Thymus (tissue), 11 donors: ENCODE measurements at regions not wholly inside any gene's neighbourhood (a gene's known extent, or its start where the extent isn't known, plus 50 kb on each side); places are given as distances from the start of the nearest gene placed in this dataset.

Experiments used
- DNase-seq, 9 donors: peaks; one replicate each; pipeline ENCODE4 v3.0.0-alpha.2; 2013; ENCODE audit warnings: low spot score in 9 of 9, low read depth in 6 of 9, missing footprints in 1 of 9
- H3K27ac ChIP-seq, 2 donors: one replicate each; pipeline ENCODE4 v1.5.1; 2013; ENCODE audit warnings: control low read depth in 1 of 2, low read depth in 1 of 2, low read length in 1 of 2, mild to moderate bottlenecking in 1 of 2, moderate library complexity in 1 of 2
- H3K27me3 ChIP-seq, 2 donors: one replicate each; pipeline ENCODE4 v1.5.1; 2013; ENCODE audit warnings: low read length in 1 of 2; ENCODE audit not compliant: control insufficient read depth in 2 of 2, insufficient read depth in 1 of 2
- H3K36me3 ChIP-seq, 2 donors: one replicate each; pipeline ENCODE4 v1.5.1; 2013; ENCODE audit warnings: low read length in 1 of 2, mild to moderate bottlenecking in 1 of 2, moderate library complexity in 1 of 2; ENCODE audit not compliant: control insufficient read depth in 2 of 2, insufficient read depth in 2 of 2
- H3K4me1 ChIP-seq, 2 donors: one replicate each; pipeline ENCODE4 v1.5.1; 2013; ENCODE audit warnings: low read length in 2 of 2; ENCODE audit not compliant: control insufficient read depth in 2 of 2, insufficient read depth in 2 of 2
- H3K4me3 ChIP-seq, 2 donors: one replicate each; pipeline ENCODE4 v1.5.1; 2013; ENCODE audit warnings: low read length in 2 of 2, control low read depth in 1 of 2, mild to moderate bottlenecking in 1 of 2
- H3K9me3 ChIP-seq, 2 donors: one replicate each; pipeline ENCODE4 v1.5.1; 2013; ENCODE audit warnings: low read length in 1 of 2, mild to moderate bottlenecking in 1 of 2; ENCODE audit not compliant: control insufficient read depth in 2 of 2, insufficient read depth in 1 of 2
- WGBS: extraction: QIAGEN DNeasy Blood & Tissue Kit; methylation state at CpG from one replicate; pipeline ENCODE4 v1.1.7; 2013; 5-methylcytosine and 5-hydroxymethylcytosine counted together
- donor health status: healthy.

GRCh38 chr9:12363439-12363838 is 329.7 kb upstream of the TYRP1 start:
- 56% methylated on average over 2 of the region's 2 CpGs for WGBS
- Histone ChIP-seq H3K27me3 (no peaks in the 10 kb centered on the region), H3K4me3 (no peak overlapping the region), H3K9me3 (no peaks in the 10 kb centered on the region), H3K27ac (no peak overlapping the region), H3K4me1 (no peaks in the 10 kb centered on the region), H3K36me3 (no peaks in the 10 kb centered on the region)
- DNase-seq, result no peak

GRCh38 chr9:12368569-12368968 is 324.6 kb upstream of the TYRP1 start:
- no peaks in the 10 kb centered on the region for H3K36me3 ChIP-seq
- no peak for DNase-seq
- no peaks in the 10 kb centered on the region for H3K4me1 ChIP-seq
- H3K27me3 ChIP-seq, result no peaks in the 10 kb centered on the region
- H3K4me3 ChIP-seq, result no peak overlapping the region
- H3K27ac ChIP-seq, result no peak overlapping the region
- no peaks in the 10 kb centered on the region for H3K9me3 ChIP-seq
- WGBS, result 49% methylated on average over 2 of the region's 2 CpGs

- 94% methylated on average over 2 of the region's 2 CpGs for WGBS
- Histone ChIP-seq H3K36me3 (no peaks in the 10 kb centered on the region), H3K4me3 (no peak overlapping the region), H3K9me3 (no peaks in the 10 kb centered on the region), H3K27ac (no peak overlapping the region), H3K4me1 (no peaks in the 10 kb centered on the region), H3K27me3 (no peaks in the 10 kb centered on the region)
- no peak for DNase-seq
Observed at GRCh38 chr9:12391839-12392509, 301.2 kb upstream of the TYRP1 start.

DNA sequence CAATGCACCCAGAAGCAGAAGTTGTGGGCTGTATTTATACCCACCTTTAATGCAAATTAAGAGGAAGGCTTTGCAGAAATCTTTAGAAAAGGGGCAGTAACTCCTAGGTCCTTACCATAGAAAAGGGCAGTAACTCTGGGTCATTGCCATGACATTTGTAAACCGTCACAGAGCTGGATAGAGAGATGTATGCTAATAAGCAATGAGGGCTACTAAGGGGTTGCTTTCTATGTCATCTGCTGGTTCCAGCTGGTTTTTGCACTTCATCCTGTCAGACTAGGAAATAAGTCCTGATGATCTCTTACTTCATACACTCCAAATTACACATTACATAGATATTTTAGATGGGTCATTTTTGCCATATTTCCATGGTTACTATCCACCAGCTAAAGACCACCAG is 299.1 kb upstream of the TYRP1 start:
- H3K4me3 ChIP-seq, result no peak overlapping the region
- no peaks in the 10 kb centered on the region for H3K9me3 ChIP-seq
- no peak overlapping the region for H3K27ac ChIP-seq
- no peaks in the 10 kb centered on the region for H3K27me3 ChIP-seq
- DNase-seq, result no peak
- WGBS, result 86% methylated on average over 1 of the region's 1 CpG
- H3K4me1 ChIP-seq, result no peaks in the 10 kb centered on the region
- H3K36me3 ChIP-seq, result no peaks in the 10 kb centered on the region

GRCh38 chr9:12403721-12404120 is 289.5 kb upstream of the TYRP1 start:
- Histone ChIP-seq H3K9me3 (no peaks in the 10 kb centered on the region), H3K4me3 (no peak overlapping the region), H3K4me1 (no peaks in the 10 kb centered on the region), H3K27ac (no peak overlapping the region), H3K27me3 (no peaks in the 10 kb centered on the region), H3K36me3 (no peaks in the 10 kb centered on the region)
- no peak for DNase-seq
- 86% methylated on average over 2 of the region's 2 CpGs for WGBS

- Histone ChIP-seq H3K27ac (no peak overlapping the region), H3K27me3 (no peaks in the 10 kb centered on the region), H3K9me3 (no peaks in the 10 kb centered on the region), H3K4me3 (no peak overlapping the region), H3K36me3 (no peaks in the 10 kb centered on the region), H3K4me1 (no peaks in the 10 kb centered on the region)
- no peak for DNase-seq
- 90% methylated on average over 2 of the region's 2 CpGs for WGBS
Observed at GRCh38 chr9:12413986-12414385, 279.2 kb upstream of the TYRP1 start.

DNA sequence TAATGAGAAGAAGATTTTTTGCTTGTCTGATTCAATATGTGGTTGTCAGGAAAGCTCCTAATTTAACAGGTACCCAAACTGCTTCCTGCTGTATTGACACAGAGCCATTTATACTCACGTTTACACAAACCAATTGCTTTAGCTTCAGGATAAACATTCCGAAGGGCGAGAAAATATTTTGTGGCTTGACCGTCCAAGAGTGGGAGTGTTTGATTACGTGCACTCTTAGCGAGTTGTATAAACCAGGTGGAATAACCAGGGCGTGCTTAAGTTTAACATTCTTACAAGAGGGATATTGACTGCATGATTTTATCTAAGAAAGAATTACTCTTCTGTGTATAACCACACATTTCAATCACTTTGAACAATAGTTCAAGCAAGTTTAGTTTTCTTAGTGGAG is 278.7 kb upstream of the TYRP1 start:
- no peaks in the 10 kb centered on the region for H3K36me3 ChIP-seq
- no peak overlapping the region for H3K4me3 ChIP-seq
- no peaks in the 10 kb centered on the region for H3K4me1 ChIP-seq
- 74% methylated on average over 7 of the region's 7 CpGs for WGBS
- DNase-seq, result no peak
- H3K27ac ChIP-seq, result no peak overlapping the region
- no peaks in the 10 kb centered on the region for H3K27me3 ChIP-seq
- no peaks in the 10 kb centered on the region for H3K9me3 ChIP-seq

- no peak overlapping the region for H3K27ac ChIP-seq
- H3K4me1 ChIP-seq, result no peaks in the 10 kb centered on the region
- H3K36me3 ChIP-seq, result no peaks in the 10 kb centered on the region
- WGBS, result 97% methylated on average over 2 of the region's 2 CpGs
- no peak overlapping the region for H3K4me3 ChIP-seq
- no peaks in the 10 kb centered on the region for H3K27me3 ChIP-seq
- H3K9me3 ChIP-seq, result no peaks in the 10 kb centered on the region
- no peak for DNase-seq
Observed at GRCh38 chr9:12415361-12415760, 277.8 kb upstream of the TYRP1 start.

DNA sequence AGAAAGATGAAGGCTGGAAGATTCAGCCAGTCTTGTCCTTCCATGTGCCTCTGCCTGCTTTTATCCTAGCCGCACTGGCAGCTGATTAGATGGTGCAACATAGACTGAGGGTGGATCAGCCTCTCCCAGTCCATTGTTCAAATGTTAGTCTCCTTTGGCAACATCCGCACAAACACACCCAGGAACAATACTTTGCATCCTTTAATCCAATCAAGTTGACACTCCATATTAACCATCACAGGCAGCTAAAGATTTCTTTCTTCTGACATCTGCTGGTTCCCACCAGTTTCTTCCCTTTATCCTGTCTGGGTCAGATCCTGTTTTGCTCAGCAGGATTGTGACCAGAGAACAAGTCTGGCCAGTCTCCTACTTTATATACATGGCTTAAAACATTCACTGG is 276.5 kb upstream of the TYRP1 start:
- Histone ChIP-seq H3K27me3 (no peaks in the 10 kb centered on the region), H3K9me3 (no peaks in the 10 kb centered on the region), H3K4me3 (no peak overlapping the region), H3K4me1 (no peaks in the 10 kb centered on the region), H3K27ac (no peak overlapping the region), H3K36me3 (no peaks in the 10 kb centered on the region)
- no peak for DNase-seq
- WGBS, result 93% methylated on average over 2 of the region's 2 CpGs

GRCh38 chr9:12424243-12424642 is 268.9 kb upstream of the TYRP1 start:
- H3K9me3 ChIP-seq, result no peaks in the 10 kb centered on the region
- no peaks in the 10 kb centered on the region for H3K36me3 ChIP-seq
- 82% methylated on average over 4 of the region's 4 CpGs for WGBS
- H3K4me3 ChIP-seq, result no peak overlapping the region
- no peaks in the 10 kb centered on the region for H3K27me3 ChIP-seq
- H3K4me1 ChIP-seq, result no peaks in the 10 kb centered on the region
- DNase-seq, result no peak
- H3K27ac ChIP-seq, result no peak overlapping the region
